Parathyroid adenoma (tissue), 2 donors: ENCODE measurements at regions not wholly inside any gene's neighbourhood (a gene's known extent, or its start where the extent isn't known, plus 50 kb on each side); places are given as distances from the start of the nearest gene placed in this dataset.

Source experiments
- H2AFZ ChIP-seq: fragments of 300-600 bp; sonication (generic); one replicate; pipeline ENCODE4 v1.7.0; 2017; ENCODE audit warnings: antibody characterized with exemption, mild to moderate bottlenecking
- H3K27ac ChIP-seq: fragments of 300-600 bp; sonication (generic); one replicate; pipeline ENCODE4 v1.7.0; 2017
- H3K27me3 ChIP-seq: fragments of 300-600 bp; sonication (generic); one replicate; pipeline ENCODE4 v1.7.0; 2017; ENCODE audit warnings: low read length; ENCODE audit not compliant: control insufficient read depth, insufficient read depth
- H3K36me3 ChIP-seq: fragments of 300-600 bp; sonication (generic); one replicate; pipeline ENCODE4 v1.7.0; 2017; ENCODE audit warnings: low read length; ENCODE audit not compliant: control insufficient read depth, insufficient read depth
- H3K4me1 ChIP-seq: fragments of 300-600 bp; sonication (generic); one replicate; pipeline ENCODE4 v1.7.0; 2017; ENCODE audit warnings: control low read depth
- H3K4me2 ChIP-seq: fragments of 300-600 bp; sonication (generic); one replicate; pipeline ENCODE4 v1.7.0; 2017; ENCODE audit warnings: low read length
- H3K4me3 ChIP-seq: fragments of 300-600 bp; sonication (generic); one replicate; pipeline ENCODE4 v1.7.0; 2017; ENCODE audit warnings: low read depth, low read length
- H3K79me2 ChIP-seq: fragments of 300-600 bp; sonication (generic); one replicate; pipeline ENCODE4 v1.7.0; 2017; ENCODE audit warnings: control low read depth
- H3K9ac ChIP-seq: fragments of 300-600 bp; sonication (generic); one replicate; pipeline ENCODE4 v1.7.0; 2017; ENCODE audit warnings: mild to moderate bottlenecking
- H3K9me3 ChIP-seq: fragments of 300-600 bp; sonication (generic); one replicate; pipeline ENCODE4 v1.7.0; 2017; ENCODE audit warnings: low read length; ENCODE audit not compliant: control insufficient read depth
- TF ChIP-seq, protein P1 (sequence below): fragments of 300-600 bp; sonication (generic); IDR thresholded peaks from one replicate; pipeline ENCODE4 v1.7.0; 2017; ENCODE audit warnings: antibody characterized with exemption, mild to moderate bottlenecking
- donor health status: primary hyperparathyroidism.

DNA sequence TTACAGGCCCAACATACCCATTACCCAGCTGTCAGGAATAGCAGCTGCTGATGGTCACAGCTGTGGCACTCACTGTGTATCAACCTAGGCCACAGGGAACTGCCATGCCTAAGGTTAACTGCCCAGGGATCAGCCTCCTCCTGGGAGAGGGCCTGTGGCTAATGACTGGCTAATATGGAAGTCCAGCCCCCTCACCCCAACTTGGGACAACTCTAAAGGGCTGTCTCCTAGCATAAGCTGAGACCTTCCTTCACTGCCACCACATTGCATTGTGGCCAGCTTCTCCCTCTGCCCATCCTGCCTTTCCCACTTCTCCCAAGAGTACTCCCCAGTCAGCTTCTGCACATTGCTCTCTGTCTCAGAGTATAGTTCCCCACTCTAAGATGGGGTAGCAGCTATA is 316.5 kb downstream of the SMAD2 start:
- Histone ChIP-seq H3K79me2 (no peaks in the 10 kb centered on the region), H3K9me3 (no peaks in the 10 kb centered on the region), H3K4me3 (no peak overlapping the region), H3K27ac (no peak overlapping the region), H3K4me1 (no peaks in the 10 kb centered on the region), H3K9ac (no peak overlapping the region), H2AFZ (no peak overlapping the region), H3K27me3 (no peaks in the 10 kb centered on the region), H3K4me2 (no peak overlapping the region), H3K36me3 (no peaks in the 10 kb centered on the region)
- TF ChIP-seq, protein P1, sequence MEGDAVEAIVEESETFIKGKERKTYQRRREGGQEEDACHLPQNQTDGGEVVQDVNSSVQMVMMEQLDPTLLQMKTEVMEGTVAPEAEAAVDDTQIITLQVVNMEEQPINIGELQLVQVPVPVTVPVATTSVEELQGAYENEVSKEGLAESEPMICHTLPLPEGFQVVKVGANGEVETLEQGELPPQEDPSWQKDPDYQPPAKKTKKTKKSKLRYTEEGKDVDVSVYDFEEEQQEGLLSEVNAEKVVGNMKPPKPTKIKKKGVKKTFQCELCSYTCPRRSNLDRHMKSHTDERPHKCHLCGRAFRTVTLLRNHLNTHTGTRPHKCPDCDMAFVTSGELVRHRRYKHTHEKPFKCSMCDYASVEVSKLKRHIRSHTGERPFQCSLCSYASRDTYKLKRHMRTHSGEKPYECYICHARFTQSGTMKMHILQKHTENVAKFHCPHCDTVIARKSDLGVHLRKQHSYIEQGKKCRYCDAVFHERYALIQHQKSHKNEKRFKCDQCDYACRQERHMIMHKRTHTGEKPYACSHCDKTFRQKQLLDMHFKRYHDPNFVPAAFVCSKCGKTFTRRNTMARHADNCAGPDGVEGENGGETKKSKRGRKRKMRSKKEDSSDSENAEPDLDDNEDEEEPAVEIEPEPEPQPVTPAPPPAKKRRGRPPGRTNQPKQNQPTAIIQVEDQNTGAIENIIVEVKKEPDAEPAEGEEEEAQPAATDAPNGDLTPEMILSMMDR: no peak

DNA sequence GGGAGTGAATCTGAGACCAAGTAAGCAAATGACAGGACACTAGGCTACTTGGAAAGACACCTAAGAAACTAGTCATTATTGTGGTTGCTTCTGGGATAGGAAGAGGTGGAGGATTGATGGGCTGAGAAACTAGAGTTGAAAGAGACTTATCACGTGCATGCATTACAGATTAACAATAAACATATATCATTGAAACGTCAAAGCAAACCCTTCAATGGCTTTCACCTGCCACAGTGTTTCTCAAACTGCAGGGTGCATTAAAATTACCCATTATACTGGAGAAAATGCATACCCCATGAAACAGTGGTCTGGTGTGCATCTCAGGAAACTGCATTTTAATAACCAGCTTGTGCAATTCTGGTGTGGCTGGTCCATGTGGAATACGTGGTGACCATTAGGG is 318.8 kb downstream of the SMAD2 start:
- H3K27ac ChIP-seq: no peak overlapping the region
- no peak overlapping the region for H3K9ac ChIP-seq
- no peak overlapping the region for H3K4me2 ChIP-seq
- H3K4me1 ChIP-seq: no peaks in the 10 kb centered on the region
- no peaks in the 10 kb centered on the region for H3K27me3 ChIP-seq
- H2AFZ ChIP-seq: no peak overlapping the region
- H3K4me3 ChIP-seq: no peak overlapping the region
- H3K9me3 ChIP-seq: no peaks in the 10 kb centered on the region
- H3K36me3 ChIP-seq: no peaks in the 10 kb centered on the region
- no peaks in the 10 kb centered on the region for H3K79me2 ChIP-seq
- TF ChIP-seq, protein P1: no peak

DNA sequence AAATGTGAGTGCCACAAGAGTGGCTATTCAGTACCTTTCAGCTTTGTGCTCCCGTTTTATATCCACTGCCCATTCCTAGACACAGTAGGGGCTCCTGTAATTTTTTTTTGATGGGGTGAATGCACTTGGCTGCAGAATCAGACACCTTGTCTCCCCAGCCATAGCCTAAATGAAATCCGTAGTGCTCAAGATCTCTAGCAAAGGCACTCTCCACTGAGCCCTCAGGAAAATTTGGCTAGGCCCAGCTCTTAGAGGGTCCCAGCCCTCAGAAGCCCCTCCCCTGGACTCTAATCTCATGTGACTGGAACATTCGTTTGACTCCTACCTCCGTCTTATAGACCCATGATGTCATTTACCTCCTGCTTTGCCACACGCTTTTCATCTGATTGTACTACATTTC is 323.9 kb downstream of the SMAD2 start:
- no peak overlapping the region for H3K9ac ChIP-seq
- H3K27ac ChIP-seq: no peak overlapping the region
- H3K4me2 ChIP-seq: no peak overlapping the region
- no peak overlapping the region for H2AFZ ChIP-seq
- H3K36me3 ChIP-seq: no peaks in the 10 kb centered on the region
- H3K4me3 ChIP-seq: no peak overlapping the region
- H3K9me3 ChIP-seq: no peaks in the 10 kb centered on the region
- TF ChIP-seq, protein P1: no peak
- H3K79me2 ChIP-seq: no peaks in the 10 kb centered on the region
- no peaks in the 10 kb centered on the region for H3K27me3 ChIP-seq
- H3K4me1 ChIP-seq: no peaks in the 10 kb centered on the region

DNA sequence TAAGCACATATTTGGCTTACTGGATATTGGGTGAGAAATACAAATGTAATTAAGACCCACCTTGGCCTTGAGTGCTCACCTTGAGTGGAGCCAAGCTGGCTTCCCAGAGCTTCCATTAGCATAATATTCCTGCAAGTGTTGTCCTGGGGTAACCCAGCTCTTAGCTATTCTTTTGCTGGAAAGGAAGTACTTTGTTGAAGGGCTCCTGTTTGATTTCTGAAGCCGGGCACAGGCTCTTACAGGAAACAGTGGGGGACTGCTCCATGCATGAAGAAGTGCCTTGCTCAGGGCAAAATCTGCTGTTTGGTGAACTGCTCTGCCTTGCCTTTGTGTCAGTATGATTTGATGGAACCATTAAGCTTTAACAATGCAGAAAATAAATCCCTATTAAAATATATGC is 325.4 kb downstream of the SMAD2 start:
- H3K4me1 ChIP-seq: no peaks in the 10 kb centered on the region
- no peak overlapping the region for H2AFZ ChIP-seq
- H3K27me3 ChIP-seq: no peaks in the 10 kb centered on the region
- H3K79me2 ChIP-seq: no peaks in the 10 kb centered on the region
- H3K27ac ChIP-seq: no peak overlapping the region
- H3K4me3 ChIP-seq: no peak overlapping the region
- H3K9me3 ChIP-seq: no peaks in the 10 kb centered on the region
- TF ChIP-seq, protein P1: no peak
- H3K4me2 ChIP-seq: no peak overlapping the region
- H3K9ac ChIP-seq: no peak overlapping the region
- H3K36me3 ChIP-seq: no peaks in the 10 kb centered on the region

DNA sequence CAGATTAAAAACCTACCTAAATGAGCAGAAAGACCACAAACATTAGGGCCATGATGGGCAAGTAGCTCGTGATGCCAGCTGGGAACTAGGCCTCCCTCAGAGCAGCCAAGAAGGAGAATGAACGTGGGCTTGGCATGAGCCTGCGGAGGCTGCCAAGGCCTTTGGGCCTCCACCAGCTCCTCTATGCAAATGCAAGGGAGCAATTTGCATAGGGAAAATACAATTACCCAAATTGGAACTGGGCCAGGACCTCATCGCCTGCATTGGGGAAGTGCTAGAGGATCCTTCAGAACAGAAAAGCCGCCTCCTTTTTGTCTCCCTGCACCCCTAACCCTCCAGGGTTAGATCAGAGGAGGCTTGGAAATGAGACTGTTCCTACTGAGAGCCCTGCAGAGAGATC is 326.4 kb downstream of the SMAD2 start:
- Histone ChIP-seq H3K79me2 (no peaks in the 10 kb centered on the region), H3K27me3 (no peaks in the 10 kb centered on the region), H3K4me1 (no peaks in the 10 kb centered on the region), H3K4me2 (no peak overlapping the region), H3K27ac (no peak overlapping the region), H2AFZ (no peak overlapping the region), H3K9ac (no peak overlapping the region), H3K9me3 (no peaks in the 10 kb centered on the region), H3K36me3 (no peaks in the 10 kb centered on the region), H3K4me3 (no peak overlapping the region)
- TF ChIP-seq, protein P1: no peak
